KOPT-K1 (cell line): ENCODE measurements at regions not wholly inside any gene's neighbourhood (a gene's known extent, or its start where the extent isn't known, plus 50 kb on each side); places are given as distances from the start of the nearest gene placed in this dataset.
"Not testable (repeated sequence)": the region's sequence is repeated elsewhere in the genome, so short reads cannot be mapped to it uniquely, and the experiment has no call there.

ENCODE experiments used
- H3K27ac ChIP-seq: fragments of 200-600 bp; sonication (generic); 2 replicates; pipeline ENCODE4 v1.5.1; 2016; ENCODE audit warnings: antibody characterized with exemption, mild to moderate bottlenecking, low read depth, low read length; ENCODE audit not compliant: poor library complexity, severe bottlenecking
- H3K36me3 ChIP-seq: fragments of 200-600 bp; sonication (generic); 2 replicates; pipeline ENCODE4 v1.5.1; 2017; ENCODE audit warnings: antibody characterized with exemption, mild to moderate bottlenecking, low read length, moderate library complexity; ENCODE audit not compliant: insufficient read depth
- H3K9me3 ChIP-seq: fragments of 200-600 bp; sonication (generic); 2 replicates; pipeline ENCODE4 v1.5.1; 2017; ENCODE audit warnings: antibody characterized with exemption, low read length, mild to moderate bottlenecking; ENCODE audit not compliant: insufficient read depth, poor library complexity, severe bottlenecking

DNA sequence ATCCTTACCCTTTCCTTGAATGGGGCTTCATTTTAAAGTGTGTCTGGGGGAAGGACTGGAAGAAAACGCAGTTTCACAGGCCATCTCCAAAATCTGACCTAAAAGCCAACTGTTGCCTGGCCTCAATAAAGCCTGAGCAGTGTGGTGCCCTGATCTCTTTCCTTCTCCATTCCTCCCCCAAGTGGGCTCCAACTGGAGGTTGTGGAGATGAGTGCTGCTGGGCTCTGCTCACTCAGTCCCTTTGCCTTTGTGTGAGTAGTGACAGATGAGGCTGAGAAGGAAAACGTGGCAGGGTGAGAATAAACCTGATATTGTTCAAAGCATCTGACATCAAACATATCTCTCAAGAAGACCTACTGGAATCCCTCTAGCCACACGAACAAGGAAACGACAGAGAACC lies 181.4 kb upstream of the NBPF9 start:
- not testable (repeated sequence) for H3K36me3 ChIP-seq, H3K9me3 ChIP-seq, H3K27ac ChIP-seq

DNA sequence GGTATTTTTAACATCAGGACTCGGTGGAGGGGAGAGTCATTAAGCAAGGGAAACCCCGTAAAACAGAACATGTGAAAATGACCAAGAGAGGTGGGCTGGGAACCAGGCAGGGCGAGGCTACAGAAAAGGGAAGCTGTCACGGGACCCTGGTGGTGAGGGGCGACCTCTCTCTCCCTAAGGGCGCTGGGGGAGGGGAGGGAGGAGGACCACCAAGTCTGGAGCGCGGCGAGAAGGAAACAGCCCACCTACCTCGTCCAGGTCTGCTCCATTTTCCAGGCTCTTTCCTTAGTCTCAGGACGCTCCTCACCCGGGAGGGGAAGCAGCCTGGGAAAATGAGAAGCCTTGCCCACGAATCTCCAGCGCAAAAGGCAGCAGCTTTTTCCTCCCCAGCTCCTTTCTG lies 181.9 kb upstream of the NBPF9 start:
- not testable (repeated sequence) for H3K36me3 ChIP-seq, H3K9me3 ChIP-seq, H3K27ac ChIP-seq

DNA sequence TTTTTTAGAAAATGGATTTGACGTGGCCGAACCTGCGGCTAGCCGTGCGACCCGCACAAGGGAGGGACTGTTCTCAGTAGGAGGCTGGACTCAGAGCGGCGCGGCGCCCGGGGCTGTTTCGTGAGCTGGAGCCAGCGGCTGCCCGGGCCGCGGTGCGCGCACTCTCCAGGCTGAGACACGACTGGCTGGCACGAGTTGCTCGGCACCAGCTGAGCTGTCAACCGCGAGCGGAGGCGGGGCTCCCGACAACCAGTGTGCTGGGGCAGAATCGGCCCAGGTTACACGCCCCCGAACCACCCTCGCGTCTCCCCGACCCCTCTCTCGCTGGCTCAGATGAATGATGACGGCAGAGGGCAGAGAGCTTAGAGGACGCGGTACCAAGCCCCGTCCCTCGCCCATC lies 182.3 kb upstream of the NBPF9 start:
- not testable (repeated sequence) for H3K9me3 ChIP-seq, H3K36me3 ChIP-seq, H3K27ac ChIP-seq

DNA sequence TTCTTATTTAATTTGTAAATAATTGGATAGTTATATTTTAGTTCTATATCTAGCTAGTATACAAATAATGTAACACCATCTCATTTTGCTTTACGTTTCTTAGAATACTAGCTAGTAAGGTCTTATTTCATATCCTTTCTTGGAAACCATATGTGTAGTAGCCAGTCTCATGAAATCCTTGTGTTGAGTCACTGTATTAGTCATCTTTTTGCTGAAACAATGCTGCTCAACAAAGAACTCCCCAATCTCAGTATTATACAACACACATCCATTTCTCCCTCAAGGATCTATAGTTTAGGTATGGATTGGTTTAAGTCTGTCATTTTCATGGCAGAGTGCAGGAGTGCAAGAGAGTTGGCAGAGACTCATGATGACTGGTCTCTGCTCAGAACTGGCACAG lies 185.2 kb upstream of the NBPF9 start:
- not testable (repeated sequence) for H3K36me3 ChIP-seq, H3K27ac ChIP-seq, H3K9me3 ChIP-seq

DNA sequence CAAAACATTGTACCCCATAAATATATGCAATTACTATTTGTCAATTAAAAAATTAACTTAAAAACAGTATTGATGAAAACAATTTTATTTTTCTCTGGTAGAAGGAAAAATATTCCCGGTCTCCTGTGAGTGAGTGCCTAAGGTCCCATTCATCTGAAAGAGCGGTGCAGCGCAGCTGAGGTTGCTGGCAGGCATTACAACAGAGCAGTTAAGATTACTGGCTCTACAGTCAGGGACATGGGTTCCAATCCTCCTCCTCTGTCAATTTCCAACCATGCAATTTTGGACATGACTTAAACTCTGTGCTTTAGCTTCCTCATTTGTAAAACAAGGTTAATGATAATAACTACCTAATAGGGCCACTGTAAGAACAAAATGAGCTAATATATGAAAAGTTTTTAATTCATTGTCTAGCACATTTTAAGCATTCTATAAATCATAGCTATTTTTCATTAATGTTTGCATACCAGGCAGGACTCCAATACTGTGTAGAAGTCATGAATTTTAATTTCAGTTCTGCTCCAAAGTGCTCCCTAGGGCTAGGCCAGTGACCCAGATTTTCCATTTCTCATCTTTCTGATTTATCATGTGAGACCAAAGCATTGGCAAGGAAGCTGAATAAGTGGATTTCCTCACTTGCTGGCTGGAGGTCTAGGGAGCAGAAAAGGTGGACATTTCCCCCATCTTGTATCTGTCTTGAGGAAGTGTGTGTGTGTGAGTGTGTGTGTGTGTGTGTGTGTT lies 174.2 kb upstream of the NBPF19 start:
- H3K9me3 ChIP-seq, H3K36me3 ChIP-seq, H3K27ac ChIP-seq: not testable (repeated sequence)

DNA sequence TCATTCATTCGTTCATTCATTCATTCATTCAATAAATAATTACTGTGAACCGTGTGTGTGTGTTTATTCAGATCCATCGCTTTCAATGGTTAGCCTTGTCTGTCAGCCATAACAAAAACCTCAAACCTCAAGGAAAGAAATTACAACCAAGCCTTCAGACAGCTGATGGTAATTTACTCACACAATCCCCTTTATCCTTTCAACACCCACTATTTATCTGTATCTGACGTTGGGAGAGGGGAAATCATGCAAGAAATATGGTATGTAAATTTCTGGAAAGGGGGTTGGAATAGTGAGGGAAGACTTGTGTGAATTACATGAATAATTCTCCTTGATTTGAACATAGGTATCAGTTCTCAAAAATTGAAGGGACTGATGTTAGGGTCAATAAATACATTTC lies 173.6 kb upstream of the NBPF19 start:
- H3K9me3 ChIP-seq, H3K36me3 ChIP-seq, H3K27ac ChIP-seq: not testable (repeated sequence)

DNA sequence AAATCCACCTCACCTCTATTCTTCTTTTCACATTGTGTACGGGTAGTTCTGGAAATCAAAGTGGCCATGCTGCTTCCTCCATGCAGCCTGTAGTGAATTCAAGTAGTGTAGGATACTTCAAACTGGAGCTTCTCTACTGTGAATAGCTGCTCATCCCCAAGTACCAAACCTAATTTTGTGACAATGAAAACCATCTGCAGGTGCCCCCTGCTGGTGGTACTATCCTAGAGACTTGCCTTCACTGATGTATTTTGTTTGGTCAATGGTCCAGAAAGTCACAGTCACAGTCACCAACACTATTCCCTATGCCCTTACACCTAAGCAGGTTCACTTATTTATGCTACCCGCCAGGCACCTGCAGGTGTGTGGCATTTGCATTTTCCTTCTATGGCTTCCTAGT lies 170.0 kb upstream of the NBPF19 start:
- not testable (repeated sequence) for H3K27ac ChIP-seq, H3K9me3 ChIP-seq, H3K36me3 ChIP-seq

DNA sequence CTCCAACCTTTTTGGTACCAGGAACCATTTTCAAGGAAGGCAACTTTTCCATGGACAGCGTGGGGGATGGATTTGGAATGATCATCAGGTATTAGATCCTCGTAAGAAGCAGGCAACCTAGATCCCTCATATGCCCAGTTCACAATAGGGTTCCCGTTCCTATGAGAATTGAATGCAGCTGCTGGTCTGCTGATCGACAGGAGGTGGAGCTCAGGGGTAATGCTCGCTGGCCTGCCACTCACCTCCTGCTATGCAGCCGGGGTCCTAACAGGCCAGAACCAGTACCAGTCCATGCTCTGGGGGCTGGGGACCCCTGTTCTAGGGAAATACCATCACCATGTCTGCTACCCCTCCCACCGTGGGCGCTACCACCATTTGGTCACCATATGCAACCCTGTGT lies 167.2 kb upstream of the NBPF19 start:
- not testable (repeated sequence) for H3K27ac ChIP-seq, H3K36me3 ChIP-seq, H3K9me3 ChIP-seq

DNA sequence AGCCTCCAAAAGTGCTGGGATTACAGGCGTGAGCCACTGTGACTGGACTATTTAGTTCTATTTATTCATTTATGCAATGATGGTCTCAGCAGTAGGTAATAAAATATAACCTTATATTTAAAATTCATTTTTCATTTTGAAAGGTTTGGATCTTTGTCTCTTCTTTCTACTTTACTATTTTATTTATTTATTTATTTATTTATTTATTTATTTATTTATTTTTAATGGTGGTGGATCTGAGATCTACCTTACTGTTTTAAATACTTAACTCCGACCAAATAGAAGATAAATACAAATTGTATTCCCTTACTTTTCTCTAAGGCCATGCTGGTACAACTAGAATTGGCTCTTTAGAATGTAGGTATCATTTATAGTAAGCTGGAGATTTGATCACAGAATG lies 159.9 kb upstream of the NBPF19 start:
- H3K9me3 ChIP-seq, H3K36me3 ChIP-seq, H3K27ac ChIP-seq: not testable (repeated sequence)

DNA sequence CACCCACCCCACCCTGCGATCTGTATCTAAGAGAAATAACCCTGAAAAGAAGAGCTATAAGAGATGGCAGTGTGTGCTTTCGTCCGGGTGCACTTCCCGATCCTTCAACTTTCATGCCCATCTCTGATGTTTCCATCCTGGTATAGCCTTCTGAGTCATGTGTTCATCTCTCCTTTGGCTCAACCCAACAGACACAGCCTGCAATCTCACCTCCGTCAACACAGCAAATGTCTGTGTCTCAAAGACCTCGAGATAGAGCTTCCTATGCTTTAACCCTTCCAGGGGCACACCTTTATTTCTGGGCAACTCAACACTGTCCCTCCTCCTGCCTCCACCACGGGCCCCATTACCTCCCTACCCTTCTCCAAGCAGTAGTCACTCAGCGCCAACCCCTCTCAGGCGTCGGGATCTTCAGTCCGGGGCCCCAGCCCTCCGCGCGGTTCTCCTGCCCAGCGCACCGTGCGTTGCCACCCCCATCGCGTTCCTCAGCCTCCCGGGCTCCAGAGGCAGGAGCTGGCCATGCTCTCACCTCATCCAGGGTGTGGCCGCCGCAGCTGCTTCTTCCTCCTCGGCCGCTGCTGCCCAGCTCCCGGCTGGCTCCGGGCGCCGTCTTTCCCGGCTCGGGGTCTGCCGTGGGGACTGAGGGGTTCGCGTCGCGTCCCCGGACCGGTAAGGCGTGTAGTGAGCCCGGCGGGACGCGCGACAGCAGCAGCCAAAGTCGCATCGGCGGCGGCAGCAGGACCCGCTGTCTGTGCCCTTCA lies 153.7 kb upstream of the NBPF19 start:
- not testable (repeated sequence) for H3K36me3 ChIP-seq, H3K9me3 ChIP-seq, H3K27ac ChIP-seq

DNA sequence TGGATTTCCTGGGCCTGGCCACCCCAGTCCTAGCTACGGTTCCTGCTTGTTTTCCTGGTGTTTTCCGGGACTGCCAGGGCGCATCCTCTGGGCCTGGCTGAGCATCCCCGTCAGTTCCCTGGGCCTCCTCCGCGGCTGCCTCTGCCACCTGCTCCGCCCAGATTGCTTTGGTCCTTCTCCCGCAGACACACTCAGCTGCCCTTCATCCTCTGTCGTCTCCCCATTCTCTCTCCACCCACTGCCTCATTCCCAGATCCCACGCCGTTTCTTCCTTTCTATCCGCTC lies 153.2 kb upstream of the NBPF19 start:
- H3K27ac ChIP-seq, H3K36me3 ChIP-seq, H3K9me3 ChIP-seq: not testable (repeated sequence)

DNA sequence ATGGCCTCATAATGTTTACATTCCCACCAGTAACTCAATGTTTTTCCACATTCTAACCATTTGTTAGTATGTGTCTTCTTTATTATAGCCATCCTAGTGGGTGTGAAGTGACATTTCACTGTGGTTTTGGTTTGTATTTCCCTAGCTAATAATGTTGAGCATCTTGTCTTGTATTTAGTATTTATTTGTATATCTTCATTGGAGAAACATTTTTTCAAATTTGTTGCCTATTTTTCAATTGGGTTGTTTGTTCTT lies 144.8 kb upstream of the NBPF19 start:
- not testable (repeated sequence) for H3K27ac ChIP-seq, H3K36me3 ChIP-seq, H3K9me3 ChIP-seq

DNA sequence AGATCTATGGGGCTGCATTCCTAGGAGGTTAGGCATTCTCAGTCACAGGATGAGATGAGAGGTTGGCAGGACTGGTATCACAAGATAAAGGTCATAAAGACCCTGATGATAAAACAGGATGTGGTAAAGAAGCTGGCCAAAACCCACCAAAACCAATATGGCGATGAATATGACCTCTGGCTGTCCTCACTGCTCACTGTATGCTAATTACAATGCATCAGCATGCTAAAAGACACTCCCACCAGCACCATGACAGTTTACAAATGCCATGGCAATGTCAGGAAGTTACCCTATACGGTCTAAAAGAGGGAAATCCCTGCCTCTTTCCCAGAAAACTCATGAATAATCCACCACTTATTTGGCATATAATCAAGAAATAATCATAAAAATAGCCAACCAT lies 138.8 kb upstream of the NBPF19 start:
- not testable (repeated sequence) for H3K27ac ChIP-seq, H3K36me3 ChIP-seq, H3K9me3 ChIP-seq

DNA sequence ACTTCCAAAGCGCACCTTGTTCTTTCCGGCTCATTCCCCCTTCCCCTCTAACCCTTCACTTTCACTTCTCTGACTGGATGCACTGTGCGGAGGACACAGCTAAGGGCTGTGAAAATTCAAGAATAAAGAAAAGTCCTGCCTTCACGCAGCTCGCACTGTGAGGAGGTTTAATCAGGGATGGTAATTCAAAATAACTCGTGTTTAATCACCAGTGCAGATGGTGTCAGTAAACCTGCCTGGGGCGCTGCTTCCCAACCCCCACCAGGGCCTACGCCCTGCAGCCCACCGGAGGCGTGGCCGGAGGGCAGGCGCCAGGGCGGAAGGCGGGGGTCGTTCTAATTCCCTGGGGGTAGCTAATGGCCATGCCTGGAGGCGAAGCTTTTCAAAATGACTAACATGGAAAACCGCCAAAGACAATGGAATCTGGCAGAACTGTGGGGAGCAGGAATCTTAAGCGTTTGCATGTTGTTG lies 136.6 kb upstream of the NBPF19 start:
- not testable (repeated sequence) for H3K9me3 ChIP-seq, H3K36me3 ChIP-seq, H3K27ac ChIP-seq

DNA sequence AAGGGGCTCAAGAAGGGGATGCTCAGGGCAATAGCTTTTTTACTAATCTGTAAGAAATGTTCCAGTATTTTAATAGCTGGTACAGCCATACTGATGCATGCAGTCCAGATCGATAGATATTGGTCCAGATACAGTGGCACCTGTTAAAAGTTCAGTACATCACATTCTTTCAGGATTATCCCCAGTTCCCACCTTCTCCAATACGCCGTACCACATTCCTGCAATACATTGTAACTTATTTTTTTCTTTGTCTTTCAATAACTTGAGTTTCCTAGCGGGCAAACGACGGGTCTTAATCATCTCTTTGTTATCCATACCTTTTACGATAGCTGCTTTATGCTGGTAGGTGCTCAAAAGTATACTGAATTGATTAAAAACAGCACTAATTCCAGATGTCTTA lies 136.1 kb upstream of the NBPF19 start:
- not testable (repeated sequence) for H3K27ac ChIP-seq, H3K9me3 ChIP-seq, H3K36me3 ChIP-seq

DNA sequence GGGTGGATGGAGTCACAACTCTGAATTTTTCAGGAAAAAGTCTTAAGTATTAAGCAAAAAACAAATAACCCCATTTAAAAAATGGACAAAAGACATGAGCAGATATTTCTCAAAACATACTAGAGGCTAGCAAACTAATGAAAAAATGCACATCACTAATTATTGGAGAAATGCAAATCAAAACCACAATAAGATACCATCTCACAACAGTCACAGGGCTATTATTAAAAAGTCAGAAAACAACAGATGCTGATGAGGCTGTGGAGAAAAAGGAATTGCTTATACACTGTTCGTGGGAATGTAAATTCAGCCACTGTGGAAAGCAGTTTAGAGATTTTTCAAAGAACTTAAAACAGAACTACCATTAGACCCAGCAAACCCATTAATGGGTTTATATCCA lies 125.4 kb upstream of the NBPF19 start:
- not testable (repeated sequence) for H3K36me3 ChIP-seq, H3K9me3 ChIP-seq, H3K27ac ChIP-seq
